Omental fat pad (tissue), 3 donors: ENCODE measurements at regions not wholly inside any gene's neighbourhood (a gene's known extent, or its start where the extent isn't known, plus 50 kb on each side); places are given as distances from the start of the nearest gene placed in this dataset.

Experiments
- ATAC-seq: fragments of 150-250 bp; one replicate; pipeline ENCODE4 v1.9.1; 2016; ENCODE audit warnings: mild to moderate bottlenecking, moderate library complexity; ENCODE audit not compliant: low FRiP score
- DNase-seq: peaks from one replicate; pipeline ENCODE4 v3.0.0-alpha.2; 2019; ENCODE audit warnings: low spot score
- CTCF ChIP-seq, 3 donors: fragments of 450-650 bp; IDR thresholded peaks; one replicate each; pipeline ENCODE4 v1.5.1; 2016 to 2017; ENCODE audit warnings: antibody characterized with exemption in 3 of 3, mild to moderate bottlenecking in 3 of 3, moderate library complexity in 2 of 3

- ATAC-seq, result no peak
- no peak for TF ChIP-seq CTCF (IDR thresholded peaks at IDR 0.05)
Observed at GRCh38 chr4:171674781-171675180, 138.4 kb upstream of the GALNTL6 start.

GRCh38 chr4:171668403-171668802, 144.8 kb upstream of the GALNTL6 start:
- no peak for DNase-seq
- no peak for ATAC-seq
- TF ChIP-seq CTCF (IDR thresholded peaks at IDR 0.05), result no peak

More at GRCh38 chr4:171674781-171675180, 138.4 kb upstream of the GALNTL6 start:
- DNase-seq, result no peak

- DNase-seq (no peak), ATAC-seq (no peak)
- no peak for TF ChIP-seq CTCF (IDR thresholded peaks at IDR 0.05)
Observed at GRCh38 chr4:171667906-171668305, 145.3 kb upstream of the GALNTL6 start.

- ATAC-seq (no peak), DNase-seq (no peak)
- no peak for TF ChIP-seq CTCF (IDR thresholded peaks at IDR 0.05)
Observed at GRCh38 chr4:171651071-171651470, 162.1 kb upstream of the GALNTL6 start.

GRCh38 chr4:171650543-171650942, 162.7 kb upstream of the GALNTL6 start:
- no peak for TF ChIP-seq CTCF (IDR thresholded peaks at IDR 0.05)
- ATAC-seq (no peak), DNase-seq (no peak)

- no peak for TF ChIP-seq CTCF (IDR thresholded peaks at IDR 0.05)
- ATAC-seq, result no peak
- no peak for DNase-seq
Observed at GRCh38 chr4:171648926-171649325, 164.3 kb upstream of the GALNTL6 start.

- ATAC-seq (no peak), DNase-seq (no peak)
- TF ChIP-seq CTCF (IDR thresholded peaks at IDR 0.05), result no peak
Observed at GRCh38 chr4:171646984-171647383, 166.2 kb upstream of the GALNTL6 start.
